A673 (cell line): ENCODE measurements at regions not wholly inside any gene's neighbourhood (a gene's known extent, or its start where the extent isn't known, plus 50 kb on each side); places are given as distances from the start of the nearest gene placed in this dataset.
"Not testable (repeated sequence)": the region's sequence is repeated elsewhere in the genome, so short reads cannot be mapped to it uniquely, and the experiment has no call there.

Source experiments
- EZH2 ChIP-seq: fragments of 200-600 bp; sonication (generic); IDR thresholded peaks from 2 replicates; pipeline ENCODE4 v1.6.1; 2017; ENCODE audit warnings: borderline replicate concordance, low read depth, mild to moderate bottlenecking, mixed read lengths, antibody characterized with exemption, low read length; ENCODE audit not compliant: poor library complexity, severe bottlenecking
- TF ChIP-seq, protein P1 (sequence below): fragments of 300-800, 200-600 bp; sonication (generic); conservative IDR thresholded peaks from 2 replicates; pipeline ENCODE4 v1.5.1; 2017; ENCODE audit warnings: low read depth, mild to moderate bottlenecking, antibody characterized with exemption, low read length, moderate library complexity, mixed read lengths

DNA sequence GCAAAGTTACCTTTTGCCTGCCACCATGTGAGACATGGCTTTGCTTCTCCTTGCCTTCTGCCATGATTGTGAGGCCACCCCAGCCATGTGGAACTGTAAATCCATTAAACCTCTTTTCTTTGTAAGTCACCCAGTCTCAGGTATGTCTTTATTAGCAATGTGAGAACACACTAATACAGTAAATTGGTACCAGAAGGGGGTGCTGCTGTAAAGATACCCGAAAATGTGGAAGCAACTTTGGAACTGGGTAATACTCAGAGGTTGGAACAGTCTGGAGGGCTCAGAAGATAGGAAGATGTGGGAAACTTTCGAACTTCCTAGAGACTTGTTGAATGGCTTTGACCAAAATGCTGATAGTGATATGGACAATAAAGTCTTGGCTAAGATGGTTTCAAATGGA lies 184.8 kb upstream of the LHX8 start:
- TF ChIP-seq, protein P1, sequence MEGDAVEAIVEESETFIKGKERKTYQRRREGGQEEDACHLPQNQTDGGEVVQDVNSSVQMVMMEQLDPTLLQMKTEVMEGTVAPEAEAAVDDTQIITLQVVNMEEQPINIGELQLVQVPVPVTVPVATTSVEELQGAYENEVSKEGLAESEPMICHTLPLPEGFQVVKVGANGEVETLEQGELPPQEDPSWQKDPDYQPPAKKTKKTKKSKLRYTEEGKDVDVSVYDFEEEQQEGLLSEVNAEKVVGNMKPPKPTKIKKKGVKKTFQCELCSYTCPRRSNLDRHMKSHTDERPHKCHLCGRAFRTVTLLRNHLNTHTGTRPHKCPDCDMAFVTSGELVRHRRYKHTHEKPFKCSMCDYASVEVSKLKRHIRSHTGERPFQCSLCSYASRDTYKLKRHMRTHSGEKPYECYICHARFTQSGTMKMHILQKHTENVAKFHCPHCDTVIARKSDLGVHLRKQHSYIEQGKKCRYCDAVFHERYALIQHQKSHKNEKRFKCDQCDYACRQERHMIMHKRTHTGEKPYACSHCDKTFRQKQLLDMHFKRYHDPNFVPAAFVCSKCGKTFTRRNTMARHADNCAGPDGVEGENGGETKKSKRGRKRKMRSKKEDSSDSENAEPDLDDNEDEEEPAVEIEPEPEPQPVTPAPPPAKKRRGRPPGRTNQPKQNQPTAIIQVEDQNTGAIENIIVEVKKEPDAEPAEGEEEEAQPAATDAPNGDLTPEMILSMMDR = not testable (repeated sequence)
- TF ChIP-seq EZH2 = not testable (repeated sequence)
